Common myeloid progenitor, CD34-positive (primary cell): ENCODE measurements at regions not wholly inside any gene's neighbourhood (a gene's known extent, or its start where the extent isn't known, plus 50 kb on each side); places are given as distances from the start of the nearest gene placed in this dataset.
"Not testable (repeated sequence)": the region's sequence is repeated elsewhere in the genome, so short reads cannot be mapped to it uniquely, and the experiment has no call there.

ENCODE experiments used
- CTCF ChIA-PET: fragments of 350-600 bp; sonication (Branson Sonifier 250); formaldehyde crosslinking; loops from one replicate; lab custom pipeline; 2021; ENCODE audit warnings: antibody characterized with exemption; lab: Charles Lee
- POLR2A ChIA-PET: fragments of 350-600 bp; sonication (Branson Sonifier 250); formaldehyde crosslinking; loops from one replicate; lab custom pipeline; 2021; ENCODE audit warnings: antibody characterized with exemption; lab: Charles Lee
- DNase-seq, 3 donors: peaks; one replicate each; pipeline versions ENCODE4 v3.0.0 to v3.0.0-alpha.2; 2013
- H3K27ac ChIP-seq, 2 experiments: 1 replicate in 1 of 2; 2 replicates in 1 of 2; pipeline ENCODE4 v1.7.0; 2013; ENCODE audit warnings: inconsistent platforms in 2 of 2, low read length in 2 of 2, mild to moderate bottlenecking in 2 of 2, low read depth in 1 of 2, moderate library complexity in 1 of 2; ENCODE audit not compliant: severe bottlenecking in 2 of 2, insufficient read depth in 1 of 2, poor library complexity in 1 of 2
- H3K27me3 ChIP-seq, 5 experiments: replicated peaks in 2 of 5; 1 replicate in 3 of 5; 2 replicates in 2 of 5; pipeline versions ENCODE4 v1.6.1 to v1.7.0; 2013; ENCODE audit warnings: low read length in 4 of 5, mild to moderate bottlenecking in 2 of 5, moderate library complexity in 2 of 5, inconsistent platforms in 1 of 5; ENCODE audit not compliant: insufficient read depth in 5 of 5, control insufficient read depth in 4 of 5
- H3K36me3 ChIP-seq, 4 experiments: 1 replicate in 2 of 4; 2 replicates in 2 of 4; pipeline versions ENCODE4 v1.6.1 to v1.7.0; 2013; ENCODE audit warnings: low read length in 3 of 4, control low read depth in 1 of 4, mild to moderate bottlenecking in 1 of 4; ENCODE audit not compliant: control insufficient read depth in 4 of 4, insufficient read depth in 4 of 4
- H3K4me1 ChIP-seq, 4 experiments: 1 replicate in 3 of 4; 2 replicates in 1 of 4; pipeline versions ENCODE4 v1.6.1 to v1.7.1; 2013; ENCODE audit warnings: low read length in 3 of 4, mild to moderate bottlenecking in 3 of 4, control low read depth in 1 of 4, inconsistent platforms in 1 of 4, moderate library complexity in 1 of 4; ENCODE audit not compliant: control insufficient read depth in 4 of 4, insufficient read depth in 4 of 4; ENCODE audit errors: control extremely low read depth in 1 of 4
- H3K4me3 ChIP-seq, 7 experiments: 1 replicate in 4 of 7; 2 replicates in 3 of 7; pipeline versions ENCODE4 v1.5.1 to v1.7.0; 2013; ENCODE audit warnings: mild to moderate bottlenecking in 7 of 7, low read length in 6 of 7, moderate library complexity in 6 of 7, inconsistent platforms in 2 of 7, low read depth in 2 of 7, control low read depth in 1 of 7; ENCODE audit not compliant: insufficient read depth in 4 of 7, control insufficient read depth in 1 of 7; ENCODE audit errors: extremely low read depth in 1 of 7
- H3K9me3 ChIP-seq, 5 experiments: 1 replicate in 4 of 5; 2 replicates in 1 of 5; pipeline versions ENCODE4 v1.6.1 to v1.7.1; 2013; ENCODE audit warnings: low read length in 4 of 5, mild to moderate bottlenecking in 2 of 5, inconsistent platforms in 1 of 5, low read depth in 1 of 5, moderate library complexity in 1 of 5; ENCODE audit not compliant: control insufficient read depth in 4 of 5, insufficient read depth in 2 of 5; ENCODE audit errors: control extremely low read depth in 1 of 5
- WGBS: methylation state at CpG from one replicate; pipeline ENCODE4 v1.1.5; 2013; ENCODE audit not compliant: insufficient coverage; 5-methylcytosine and 5-hydroxymethylcytosine counted together

DNA sequence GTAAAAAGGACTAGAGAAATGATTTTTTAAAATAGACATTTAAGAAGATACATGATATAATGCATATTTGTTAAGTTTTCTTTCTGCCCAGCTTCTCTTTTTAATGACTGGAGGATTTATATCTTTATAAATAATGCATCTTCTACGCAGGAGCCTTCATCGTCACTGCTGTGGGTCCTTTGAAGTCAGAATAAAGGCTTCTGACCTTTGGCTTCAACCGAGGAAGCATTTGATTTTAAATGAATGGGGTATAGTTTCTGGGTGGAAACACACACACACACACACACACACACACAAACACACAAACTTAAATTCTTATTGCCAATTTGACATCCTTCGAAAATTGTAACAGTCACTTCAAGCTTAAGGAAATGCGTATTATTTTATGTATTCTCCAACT, 690.9 kb downstream of the BRINP3 start:
- Histone ChIP-seq H3K4me3 (no peak overlapping the region), H3K36me3 (no peaks in the 10 kb centered on the region), H3K27me3 (no peaks in the 10 kb centered on the region), H3K4me1 (no peaks in the 10 kb centered on the region), H3K27ac (no peak overlapping the region), H3K9me3 (no peaks in the 10 kb centered on the region)
- ChIA-PET CTCF (no interaction called here), POLR2A (no interaction called here)
- 83% methylated on average over 2 of the region's 5 CpGs for WGBS
- DNase-seq: no peak

DNA sequence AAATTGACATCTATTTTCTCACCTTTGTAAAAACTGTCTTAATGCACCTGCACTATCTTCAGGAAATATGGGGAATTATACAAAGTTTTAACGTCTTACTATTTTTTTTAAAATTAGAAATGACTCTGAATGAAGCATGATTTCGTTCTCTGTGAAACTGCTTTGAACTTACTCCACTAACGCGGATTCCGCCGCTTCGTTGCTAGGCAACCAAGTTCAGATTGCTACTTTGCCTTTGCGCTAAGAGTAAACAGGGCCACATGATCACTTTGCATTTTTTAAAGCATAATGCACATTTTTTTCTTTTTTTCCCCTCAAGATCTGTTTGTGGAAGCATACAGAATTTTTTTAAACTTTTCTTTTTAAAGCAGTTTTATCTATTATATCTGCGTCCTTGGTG, 690.5 kb downstream of the BRINP3 start:
- no peak overlapping the region for H3K27ac ChIP-seq
- no peak for DNase-seq
- H3K4me1 ChIP-seq: no peaks in the 10 kb centered on the region
- no peaks in the 10 kb centered on the region for H3K27me3 ChIP-seq
- ChIA-PET POLR2A (no interaction called here), CTCF (no interaction called here)
- H3K36me3 ChIP-seq: no peaks in the 10 kb centered on the region
- H3K4me3 ChIP-seq: no peak overlapping the region
- H3K9me3 ChIP-seq: no peaks in the 10 kb centered on the region
- WGBS: 100% methylated on average over 1 of the region's 9 CpGs

GRCh38 chr1:189790335-189790734, 687.3 kb downstream of the BRINP3 start:
- H3K27ac ChIP-seq: no peak overlapping the region
- no CpG with 5 or more reads among the region's 2 CpGs for WGBS
- no peaks in the 10 kb centered on the region for H3K4me1 ChIP-seq
- no peak overlapping the region for H3K4me3 ChIP-seq
- no peaks in the 10 kb centered on the region for H3K36me3 ChIP-seq
- POLR2A ChIA-PET: no interaction called here
- no peaks in the 10 kb centered on the region for H3K27me3 ChIP-seq
- CTCF ChIA-PET: no interaction called here
- no peak for DNase-seq
- H3K9me3 ChIP-seq: no peaks in the 10 kb centered on the region

- Histone ChIP-seq H3K27me3 (no peaks in the 10 kb centered on the region), H3K4me1 (no peaks in the 10 kb centered on the region), H3K4me3 (no peak overlapping the region), H3K36me3 (no peaks in the 10 kb centered on the region), H3K9me3 (no peaks in the 10 kb centered on the region), H3K27ac (no peak overlapping the region)
- CTCF ChIA-PET: no interaction called here
- POLR2A ChIA-PET: no interaction called here
- WGBS: no CpG with 5 or more reads among the region's 3 CpGs
- no peak for DNase-seq
Observed at GRCh38 chr1:189803364-189803763, 674.3 kb downstream of the BRINP3 start.

- H3K4me3 ChIP-seq: no peak overlapping the region
- WGBS: no CpG with 5 or more reads among the region's 2 CpGs
- DNase-seq: no peak
- H3K9me3 ChIP-seq: no peaks in the 10 kb centered on the region
- POLR2A ChIA-PET: no interaction called here
- no peaks in the 10 kb centered on the region for H3K27me3 ChIP-seq
- H3K36me3 ChIP-seq: no peaks in the 10 kb centered on the region
- CTCF ChIA-PET: no interaction called here
- H3K4me1 ChIP-seq: no peaks in the 10 kb centered on the region
- no peak overlapping the region for H3K27ac ChIP-seq
Observed at GRCh38 chr1:189804352-189804751, 673.3 kb downstream of the BRINP3 start.

DNA sequence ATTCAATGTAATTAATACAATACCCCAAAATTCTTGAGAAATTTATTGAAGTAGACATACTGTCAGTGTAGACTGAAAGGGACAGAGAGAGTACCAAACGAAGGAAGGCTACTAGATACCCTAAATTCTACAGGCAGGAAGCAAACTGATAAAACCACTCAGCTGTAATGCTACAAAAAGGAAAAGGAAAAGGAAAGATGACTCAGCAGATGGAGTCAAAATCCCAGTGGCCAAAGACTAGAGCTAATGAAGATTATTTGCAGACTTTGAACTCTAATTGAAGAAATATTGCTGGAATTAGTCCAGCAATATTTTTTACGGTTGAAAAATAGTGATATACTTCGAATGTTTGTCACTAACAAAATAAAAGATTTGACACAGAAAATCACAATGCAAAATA, 671.9 kb downstream of the BRINP3 start:
- no peaks in the 10 kb centered on the region for H3K9me3 ChIP-seq
- no peak overlapping the region for H3K27ac ChIP-seq
- DNase-seq: no peak
- ChIA-PET CTCF (no interaction called here), POLR2A (no interaction called here)
- H3K4me3 ChIP-seq: no peak overlapping the region
- H3K27me3 ChIP-seq: no peaks in the 10 kb centered on the region
- H3K36me3 ChIP-seq: no peaks in the 10 kb centered on the region
- no peaks in the 10 kb centered on the region for H3K4me1 ChIP-seq
- WGBS: no CpG with 5 or more reads among the region's 3 CpGs

DNA sequence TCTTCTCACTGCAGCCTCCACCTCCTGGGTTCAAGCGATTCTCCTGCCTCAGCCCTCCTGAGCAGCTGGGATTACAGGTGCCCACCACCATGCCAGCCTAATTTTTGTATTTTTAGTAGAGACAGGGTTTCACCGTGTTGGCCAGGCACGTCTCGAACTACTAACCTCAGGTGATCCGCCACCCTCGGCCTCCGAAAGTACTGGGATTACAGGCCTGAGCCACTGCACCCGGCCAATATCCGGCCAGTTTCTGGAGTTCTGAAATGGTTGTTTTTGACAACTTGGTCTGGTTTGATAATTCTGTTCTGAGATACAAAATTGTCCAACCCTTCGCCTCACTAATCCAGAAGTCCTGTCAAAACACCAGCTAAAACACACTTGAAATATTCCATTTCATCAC, 667.0 kb downstream of the BRINP3 start:
- H3K36me3 ChIP-seq, H3K9me3 ChIP-seq, POLR2A ChIA-PET, H3K4me1 ChIP-seq, H3K27me3 ChIP-seq, CTCF ChIA-PET, DNase-seq, H3K4me3 ChIP-seq, H3K27ac ChIP-seq: not testable (repeated sequence)
- WGBS: 95% methylated on average over 8 of the region's 10 CpGs
